ENCODE measurements at regions not wholly inside any gene's neighbourhood (a gene's known extent, or its start where the extent isn't known, plus 50 kb on each side); places are given as distances from the start of the nearest gene placed in this dataset.

DNA sequence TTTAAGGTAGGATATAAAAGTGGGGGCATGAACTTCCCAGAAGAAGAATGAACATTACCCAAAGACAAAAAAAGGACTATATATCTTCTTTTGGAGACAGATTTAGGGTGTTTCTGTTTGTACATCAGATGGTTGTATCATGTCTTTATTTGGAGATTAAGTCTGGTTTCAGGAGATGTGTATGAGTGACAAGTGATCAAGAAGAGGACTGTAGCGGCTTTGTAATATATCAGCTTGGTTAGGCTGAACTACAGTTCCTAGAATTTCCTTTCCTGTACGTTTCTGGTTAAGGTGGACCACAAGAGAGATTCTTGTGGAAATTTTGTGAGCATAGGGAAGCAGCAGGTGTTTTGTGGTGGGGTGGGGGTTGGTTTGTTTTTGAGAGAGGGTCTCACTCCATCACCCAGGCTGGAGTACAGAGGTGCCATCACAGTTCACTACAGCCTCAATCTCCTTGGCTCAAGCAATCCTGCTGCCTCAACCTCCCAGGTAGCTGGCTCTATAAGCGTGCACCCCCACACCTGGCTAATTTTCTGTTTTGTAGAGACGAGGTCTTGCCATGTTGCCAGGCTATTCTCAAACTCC lies 287.1 kb upstream of the MGAT5 start:
- no peak for DNase-seq (ENCODE audit: low read depth)
- peaks cover 2% of the 10 kb centered on the region for H3K27me3 ChIP-seq (ENCODE audit: control insufficient read depth, insufficient read depth, low read length)
- TF ChIP-seq, protein P1, sequence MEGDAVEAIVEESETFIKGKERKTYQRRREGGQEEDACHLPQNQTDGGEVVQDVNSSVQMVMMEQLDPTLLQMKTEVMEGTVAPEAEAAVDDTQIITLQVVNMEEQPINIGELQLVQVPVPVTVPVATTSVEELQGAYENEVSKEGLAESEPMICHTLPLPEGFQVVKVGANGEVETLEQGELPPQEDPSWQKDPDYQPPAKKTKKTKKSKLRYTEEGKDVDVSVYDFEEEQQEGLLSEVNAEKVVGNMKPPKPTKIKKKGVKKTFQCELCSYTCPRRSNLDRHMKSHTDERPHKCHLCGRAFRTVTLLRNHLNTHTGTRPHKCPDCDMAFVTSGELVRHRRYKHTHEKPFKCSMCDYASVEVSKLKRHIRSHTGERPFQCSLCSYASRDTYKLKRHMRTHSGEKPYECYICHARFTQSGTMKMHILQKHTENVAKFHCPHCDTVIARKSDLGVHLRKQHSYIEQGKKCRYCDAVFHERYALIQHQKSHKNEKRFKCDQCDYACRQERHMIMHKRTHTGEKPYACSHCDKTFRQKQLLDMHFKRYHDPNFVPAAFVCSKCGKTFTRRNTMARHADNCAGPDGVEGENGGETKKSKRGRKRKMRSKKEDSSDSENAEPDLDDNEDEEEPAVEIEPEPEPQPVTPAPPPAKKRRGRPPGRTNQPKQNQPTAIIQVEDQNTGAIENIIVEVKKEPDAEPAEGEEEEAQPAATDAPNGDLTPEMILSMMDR (IDR thresholded peaks at IDR 0.05; ENCODE audit: insufficient read depth, low read length, poor library complexity, severe bottlenecking): no peak

DNA sequence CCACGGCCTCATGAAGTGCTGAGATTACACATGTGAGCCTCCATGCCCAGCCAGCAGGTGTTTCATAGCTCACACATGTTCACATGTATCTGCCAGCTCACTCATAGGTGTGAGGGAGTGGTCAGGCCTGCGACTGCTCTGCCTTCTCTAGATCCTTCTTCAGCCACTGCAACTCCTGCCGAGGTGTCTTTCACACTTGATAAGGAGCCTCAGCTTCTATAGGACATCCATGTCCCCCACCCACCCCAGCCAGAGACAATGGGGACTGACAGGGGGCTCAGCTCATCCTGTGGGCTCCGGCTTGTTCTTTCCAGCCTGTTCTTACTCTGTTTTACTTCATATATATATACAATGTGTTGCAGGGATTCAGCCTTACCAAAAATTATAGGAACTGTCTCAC lies 286.5 kb upstream of the MGAT5 start:
- DNase-seq (ENCODE audit: low read depth): no peak
- Histone ChIP-seq H3K36me3 (ENCODE audit: control insufficient read depth, insufficient read depth, low read length) (no peaks in the 10 kb centered on the region), H3K27me3 (ENCODE audit: control insufficient read depth, insufficient read depth, low read length) (peaks cover 2% of the 10 kb centered on the region), H3K4me3 (ENCODE audit: low read depth, low read length) (no peak overlapping the region)
- TF ChIP-seq, protein P1 (IDR thresholded peaks at IDR 0.05; ENCODE audit: insufficient read depth, low read length, poor library complexity, severe bottlenecking): no peak

More for the DNA sequence above, 287.1 kb upstream of the MGAT5 start:
- H3K36me3 ChIP-seq (ENCODE audit: control insufficient read depth, insufficient read depth, low read length): no peaks in the 10 kb centered on the region
- H3K4me3 ChIP-seq (ENCODE audit: low read depth, low read length): no peak overlapping the region

DNA sequence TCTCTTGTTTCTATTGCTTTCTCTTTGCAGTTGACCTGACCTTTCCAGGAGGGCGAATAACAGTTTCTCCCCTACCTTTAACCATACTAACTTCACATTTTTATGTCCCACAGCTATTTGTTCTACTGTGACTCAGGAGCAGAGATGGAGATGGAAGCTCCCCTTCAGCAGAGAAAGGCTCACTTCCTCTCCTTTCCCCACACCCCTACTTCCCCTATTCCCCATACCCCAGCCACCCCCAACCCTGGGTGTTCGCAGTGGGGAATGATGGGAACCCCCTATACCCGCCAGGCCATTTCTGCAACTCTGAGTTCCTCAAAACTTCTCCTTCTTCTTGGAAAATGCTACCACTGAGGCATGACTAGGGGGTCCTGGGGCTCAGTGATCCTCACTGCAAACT lies 285.4 kb upstream of the MGAT5 start:
- Histone ChIP-seq H3K27me3 (ENCODE audit: control insufficient read depth, insufficient read depth, low read length) (peaks cover 2% of the 10 kb centered on the region), H3K36me3 (ENCODE audit: control insufficient read depth, insufficient read depth, low read length) (no peaks in the 10 kb centered on the region), H3K4me3 (ENCODE audit: low read depth, low read length) (no peak overlapping the region)
- TF ChIP-seq, protein P1 (IDR thresholded peaks at IDR 0.05; ENCODE audit: insufficient read depth, low read length, poor library complexity, severe bottlenecking): no peak
- DNase-seq (ENCODE audit: low read depth): no peak

DNA sequence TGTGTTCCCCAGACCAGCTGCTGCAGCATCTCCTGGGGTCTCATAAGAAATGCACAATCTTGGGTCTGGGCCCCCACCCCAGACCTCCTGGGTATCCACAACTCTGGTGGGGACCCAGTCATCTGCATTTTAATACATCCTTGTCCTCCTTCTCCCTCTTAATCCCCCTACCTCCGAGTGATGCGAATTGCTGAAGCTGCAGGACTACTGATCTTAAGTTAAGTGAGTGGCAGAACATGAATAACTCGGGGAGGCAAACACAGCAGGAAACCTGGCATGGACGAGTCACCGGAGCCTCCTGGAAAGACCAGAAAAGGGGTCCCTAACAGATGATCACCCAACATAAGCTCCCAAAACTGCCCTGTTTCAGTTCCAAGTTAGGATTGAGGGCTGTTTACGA lies 283.2 kb upstream of the MGAT5 start:
- DNase-seq (ENCODE audit: low read depth): no peak
- Histone ChIP-seq H3K27me3 (ENCODE audit: control insufficient read depth, insufficient read depth, low read length) (peaks cover 2% of the 10 kb centered on the region), H3K36me3 (ENCODE audit: control insufficient read depth, insufficient read depth, low read length) (no peaks in the 10 kb centered on the region), H3K4me3 (ENCODE audit: low read depth, low read length) (no peak overlapping the region)
- TF ChIP-seq, protein P1 (IDR thresholded peaks at IDR 0.05; ENCODE audit: insufficient read depth, low read length, poor library complexity, severe bottlenecking): no peak

DNA sequence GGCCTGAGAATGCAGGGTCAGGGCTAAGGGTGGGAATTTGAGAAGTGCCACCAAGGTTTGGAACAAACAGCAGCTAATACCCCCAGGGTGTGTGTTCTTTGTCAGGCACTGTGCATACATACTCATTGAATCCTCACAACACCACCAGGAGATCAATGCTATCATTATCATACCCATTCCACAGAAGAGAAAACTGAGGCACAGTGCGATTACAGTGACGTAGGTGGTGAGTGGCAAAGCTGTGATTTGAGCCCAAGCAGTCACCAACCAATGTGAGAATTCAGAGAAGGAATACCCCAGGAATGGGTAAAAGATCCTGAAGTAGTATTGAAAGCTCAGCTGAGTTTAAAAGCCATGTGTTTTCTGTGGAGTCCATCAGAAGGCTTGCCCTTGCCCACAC lies 281.6 kb upstream of the MGAT5 start:
- Histone ChIP-seq H3K4me3 (ENCODE audit: low read depth, low read length) (no peak overlapping the region), H3K27me3 (ENCODE audit: control insufficient read depth, insufficient read depth, low read length) (peaks cover 2% of the 10 kb centered on the region), H3K36me3 (ENCODE audit: control insufficient read depth, insufficient read depth, low read length) (no peaks in the 10 kb centered on the region)
- TF ChIP-seq, protein P1 (IDR thresholded peaks at IDR 0.05; ENCODE audit: insufficient read depth, low read length, poor library complexity, severe bottlenecking): no peak
- no peak for DNase-seq (ENCODE audit: low read depth)

DNA sequence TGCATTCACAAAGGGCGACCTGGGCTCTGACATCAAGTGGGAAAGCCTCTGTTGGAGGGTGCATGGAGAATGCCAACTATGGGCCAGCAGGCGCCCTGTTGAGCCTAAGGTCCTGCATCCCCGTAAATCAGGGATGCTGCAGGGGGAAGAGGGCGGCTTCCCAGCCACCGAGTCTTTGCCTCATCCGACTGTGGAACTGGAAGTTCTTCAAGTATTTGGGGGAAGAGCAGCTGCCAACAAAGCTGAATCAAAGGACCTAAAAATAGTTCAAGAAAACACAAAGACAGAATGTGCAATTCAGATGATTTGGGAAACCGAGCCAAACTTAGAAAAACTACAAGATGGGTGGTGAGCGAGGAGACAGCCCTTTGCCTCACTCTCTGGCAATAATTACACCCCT lies 281.1 kb upstream of the MGAT5 start:
- Histone ChIP-seq H3K36me3 (ENCODE audit: control insufficient read depth, insufficient read depth, low read length) (no peaks in the 10 kb centered on the region), H3K4me3 (ENCODE audit: low read depth, low read length) (no peak overlapping the region), H3K27me3 (ENCODE audit: control insufficient read depth, insufficient read depth, low read length) (peaks cover 2% of the 10 kb centered on the region)
- TF ChIP-seq, protein P1 (IDR thresholded peaks at IDR 0.05; ENCODE audit: insufficient read depth, low read length, poor library complexity, severe bottlenecking): no peak
- no peak for DNase-seq (ENCODE audit: low read depth)

All from kidney epithelial cell (primary cell).